ENCODE measurements at regions not wholly inside any gene's neighbourhood (a gene's known extent, or its start where the extent isn't known, plus 50 kb on each side); places are given as distances from the start of the nearest gene placed in this dataset.

DNA sequence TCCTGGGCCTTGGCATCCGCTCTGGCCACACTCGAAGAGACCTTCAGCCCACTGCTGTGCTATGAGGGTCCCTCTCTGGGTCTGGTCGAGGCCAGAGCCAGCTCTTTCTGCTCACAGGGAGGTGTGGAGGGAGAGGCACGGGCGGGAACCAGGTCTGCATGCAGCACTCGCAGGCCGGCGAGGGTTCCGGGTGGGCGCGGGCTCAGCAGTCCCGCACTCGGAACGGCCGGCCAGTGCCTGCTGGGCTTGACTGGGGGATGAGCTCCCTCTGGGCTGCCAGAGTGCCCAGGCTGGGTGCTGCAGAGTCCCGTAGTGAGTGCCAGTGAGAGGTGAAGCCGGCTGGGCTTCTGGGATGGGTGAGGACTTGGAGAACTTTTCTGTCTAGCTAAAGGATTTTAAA, 882.7 kb downstream of the XPNPEP1 start:
- CTCF ChIA-PET: no interaction called here
- intact Hi-C loops (cut with micrococcal nuclease; ENCODE audit: unreplicated experiment): no loop called here

DNA sequence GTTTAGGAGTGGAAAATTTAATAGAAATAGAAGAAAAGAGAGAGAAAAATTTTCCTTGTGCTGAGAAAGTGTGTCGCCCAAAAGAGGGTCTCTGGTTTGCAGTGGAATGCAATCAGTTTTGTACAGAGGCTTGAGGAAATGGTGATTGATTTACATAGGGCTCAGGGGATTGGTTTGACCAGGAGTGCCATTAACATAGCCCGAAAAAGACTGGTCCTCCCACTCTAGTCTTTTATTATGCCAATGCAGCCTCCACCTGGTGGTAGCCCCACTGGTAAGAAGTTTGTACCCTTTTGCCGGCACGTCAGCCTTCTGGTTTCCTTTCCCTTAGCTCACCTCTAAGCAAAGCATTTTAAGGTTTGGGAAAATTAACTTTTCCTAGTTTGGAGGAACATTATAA, 885.3 kb downstream of the XPNPEP1 start:
- H2AFZ ChIP-seq: no peak overlapping the region
- H3K27me3 ChIP-seq (ENCODE audit: insufficient read depth, low read depth): no peaks in the 10 kb centered on the region
- no peak overlapping the region for H3K27ac ChIP-seq
- POLR2A ChIA-PET (ENCODE audit: unreplicated experiment): no interaction called here
- no peaks in the 10 kb centered on the region for H3K36me3 ChIP-seq (ENCODE audit: low read depth)
- H3K4me2 ChIP-seq: no peak overlapping the region
- no peaks in the 10 kb centered on the region for H4K20me1 ChIP-seq (ENCODE audit: insufficient read depth)
- CTCF ChIA-PET: no interaction called here
- H3F3A ChIP-seq (ENCODE audit: insufficient read depth, low read depth): no peaks in the 10 kb centered on the region
- H3K9me3 ChIP-seq (ENCODE audit: insufficient read depth, low read depth): no peaks in the 10 kb centered on the region
- TF ChIP-seq EZH2 (IDR thresholded peaks at IDR 0.05; ENCODE audit: low read depth): no peak
- TF ChIP-seq, protein P1, sequence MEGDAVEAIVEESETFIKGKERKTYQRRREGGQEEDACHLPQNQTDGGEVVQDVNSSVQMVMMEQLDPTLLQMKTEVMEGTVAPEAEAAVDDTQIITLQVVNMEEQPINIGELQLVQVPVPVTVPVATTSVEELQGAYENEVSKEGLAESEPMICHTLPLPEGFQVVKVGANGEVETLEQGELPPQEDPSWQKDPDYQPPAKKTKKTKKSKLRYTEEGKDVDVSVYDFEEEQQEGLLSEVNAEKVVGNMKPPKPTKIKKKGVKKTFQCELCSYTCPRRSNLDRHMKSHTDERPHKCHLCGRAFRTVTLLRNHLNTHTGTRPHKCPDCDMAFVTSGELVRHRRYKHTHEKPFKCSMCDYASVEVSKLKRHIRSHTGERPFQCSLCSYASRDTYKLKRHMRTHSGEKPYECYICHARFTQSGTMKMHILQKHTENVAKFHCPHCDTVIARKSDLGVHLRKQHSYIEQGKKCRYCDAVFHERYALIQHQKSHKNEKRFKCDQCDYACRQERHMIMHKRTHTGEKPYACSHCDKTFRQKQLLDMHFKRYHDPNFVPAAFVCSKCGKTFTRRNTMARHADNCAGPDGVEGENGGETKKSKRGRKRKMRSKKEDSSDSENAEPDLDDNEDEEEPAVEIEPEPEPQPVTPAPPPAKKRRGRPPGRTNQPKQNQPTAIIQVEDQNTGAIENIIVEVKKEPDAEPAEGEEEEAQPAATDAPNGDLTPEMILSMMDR (conservative IDR thresholded peaks at IDR 0.05): no peak
- no peaks in the 10 kb centered on the region for H3K4me1 ChIP-seq (replicated peaks; ENCODE audit: insufficient read depth)
- no peaks in the 10 kb centered on the region for H3K79me2 ChIP-seq (ENCODE audit: low read depth)
- H3K9me2 ChIP-seq (ENCODE audit: insufficient read depth): no peaks in the 10 kb centered on the region
- no peak for DNase-seq
- H3K4me3 ChIP-seq: no peak overlapping the region
- no TSS peak for BruUV-seq (replicated peaks)
- intact Hi-C loops (cut with micrococcal nuclease; ENCODE audit: unreplicated experiment): no loop called here

More for the DNA sequence above, 882.7 kb downstream of the XPNPEP1 start:
- H3K79me2 ChIP-seq (ENCODE audit: low read depth): no peaks in the 10 kb centered on the region
- H3K27me3 ChIP-seq (ENCODE audit: insufficient read depth, low read depth): no peaks in the 10 kb centered on the region
- H3F3A ChIP-seq (ENCODE audit: insufficient read depth, low read depth): no peaks in the 10 kb centered on the region
- H3K4me2 ChIP-seq: no peak overlapping the region
- H3K36me3 ChIP-seq (ENCODE audit: low read depth): no peaks in the 10 kb centered on the region
- no TSS peak for BruUV-seq (replicated peaks)
- POLR2A ChIA-PET (ENCODE audit: unreplicated experiment): no interaction called here
- no peaks in the 10 kb centered on the region for H3K4me1 ChIP-seq (replicated peaks; ENCODE audit: insufficient read depth)
- no peak overlapping the region for H3K27ac ChIP-seq
- H3K9me3 ChIP-seq (ENCODE audit: insufficient read depth, low read depth): no peaks in the 10 kb centered on the region
- no peak for DNase-seq
- H2AFZ ChIP-seq: no peak overlapping the region
- H3K4me3 ChIP-seq: no peak overlapping the region
- no peaks in the 10 kb centered on the region for H3K9me2 ChIP-seq (ENCODE audit: insufficient read depth)
- no peaks in the 10 kb centered on the region for H4K20me1 ChIP-seq (ENCODE audit: insufficient read depth)
- TF ChIP-seq EZH2 (IDR thresholded peaks at IDR 0.05; ENCODE audit: low read depth): no peak

DNA sequence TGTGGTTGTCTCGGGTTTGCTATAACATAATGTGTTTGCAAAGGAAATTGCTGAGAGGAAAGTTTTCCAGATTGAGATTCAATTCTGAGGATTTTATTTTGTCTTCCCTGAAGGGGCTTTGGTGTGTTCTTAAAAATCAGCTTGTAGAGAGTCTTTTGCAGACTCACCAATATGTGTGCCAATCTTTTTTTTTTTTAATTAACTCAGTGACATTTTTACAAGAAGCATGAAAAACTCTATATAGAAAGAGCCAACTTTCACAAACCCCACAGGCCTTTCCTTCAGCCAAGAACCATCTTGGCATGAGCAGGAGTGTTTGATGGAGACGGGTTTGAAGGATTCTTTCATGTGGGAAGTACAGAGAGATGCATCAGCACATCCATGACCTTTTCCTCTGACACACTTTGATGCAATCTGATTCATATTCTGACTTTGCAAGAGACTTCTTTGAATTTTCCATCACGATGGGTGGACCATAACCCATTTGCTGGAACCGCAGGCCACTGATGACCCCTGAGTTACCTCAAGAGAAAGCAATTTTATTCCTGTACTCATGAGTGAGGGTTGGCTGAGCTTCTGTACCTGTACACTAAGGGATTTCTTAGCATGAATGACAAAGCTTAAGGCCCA, 892.6 kb downstream of the XPNPEP1 start:
- H3K9me2 ChIP-seq (ENCODE audit: insufficient read depth): no peaks in the 10 kb centered on the region
- TF ChIP-seq, protein P1 (conservative IDR thresholded peaks at IDR 0.05): no peak
- TF ChIP-seq EZH2 (IDR thresholded peaks at IDR 0.05; ENCODE audit: low read depth): no peak
- no peaks in the 10 kb centered on the region for H3K79me2 ChIP-seq (ENCODE audit: low read depth)
- no peak overlapping the region for H3K27ac ChIP-seq
- no peaks in the 10 kb centered on the region; the same call in 1 of the 2 replicates for H3K27me3 ChIP-seq (ENCODE audit: insufficient read depth, low read depth)
- H3K36me3 ChIP-seq (ENCODE audit: low read depth): no peaks in the 10 kb centered on the region
- no peak overlapping the region for H3K4me3 ChIP-seq
- BruUV-seq (replicated peaks): no TSS peak
- intact Hi-C loops (cut with micrococcal nuclease; ENCODE audit: unreplicated experiment): no loop called here
- DNase-seq: no peak
- H3K4me2 ChIP-seq: no peak overlapping the region
- ChIA-PET POLR2A (ENCODE audit: unreplicated experiment) (no interaction called here), CTCF (no interaction called here)
- no peaks in the 10 kb centered on the region for H3K9me3 ChIP-seq (ENCODE audit: insufficient read depth, low read depth)
- H2AFZ ChIP-seq: no peak overlapping the region
- H4K20me1 ChIP-seq (ENCODE audit: insufficient read depth): no peaks in the 10 kb centered on the region
- H3K4me1 ChIP-seq (replicated peaks; ENCODE audit: insufficient read depth): no peaks in the 10 kb centered on the region
- H3F3A ChIP-seq (ENCODE audit: insufficient read depth, low read depth): no peaks in the 10 kb centered on the region

DNA sequence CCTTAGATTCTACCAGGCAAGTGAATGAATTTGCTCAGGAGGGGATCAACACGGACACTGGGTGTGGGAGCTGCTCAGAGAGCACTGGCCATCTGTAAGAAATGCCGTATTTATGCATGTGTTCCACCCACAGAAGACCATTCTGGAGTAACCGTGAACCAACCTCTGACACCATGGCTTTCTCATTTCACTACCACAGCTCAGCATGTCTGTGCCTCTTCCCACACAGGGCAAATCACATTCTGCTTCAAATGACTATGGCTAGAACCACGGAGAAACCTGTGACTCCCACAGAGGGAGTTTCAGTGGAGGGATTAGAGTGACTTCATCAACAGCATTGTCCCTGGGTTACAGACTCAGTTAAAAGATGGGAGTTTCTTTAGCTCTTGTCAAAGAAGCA, 893.4 kb downstream of the XPNPEP1 start:
- H3K4me3 ChIP-seq: no peak overlapping the region
- TF ChIP-seq EZH2 (IDR thresholded peaks at IDR 0.05; ENCODE audit: low read depth): no peak
- TF ChIP-seq, protein P1 (conservative IDR thresholded peaks at IDR 0.05): no peak
- no peaks in the 10 kb centered on the region for H3K4me1 ChIP-seq (replicated peaks; ENCODE audit: insufficient read depth)
- H3K9me2 ChIP-seq (ENCODE audit: insufficient read depth): no peaks in the 10 kb centered on the region
- no peak overlapping the region for H2AFZ ChIP-seq
- no peak overlapping the region for H3K27ac ChIP-seq
- CTCF ChIA-PET: no interaction called here
- BruUV-seq (replicated peaks): no TSS peak
- POLR2A ChIA-PET (ENCODE audit: unreplicated experiment): no interaction called here
- intact Hi-C loops (cut with micrococcal nuclease; ENCODE audit: unreplicated experiment): no loop called here
- H3K79me2 ChIP-seq (ENCODE audit: low read depth): no peaks in the 10 kb centered on the region
- no peaks in the 10 kb centered on the region; the same call in 1 of the 2 replicates for H3K27me3 ChIP-seq (ENCODE audit: insufficient read depth, low read depth)
- no peaks in the 10 kb centered on the region for H3K9me3 ChIP-seq (ENCODE audit: insufficient read depth, low read depth)
- H3F3A ChIP-seq (ENCODE audit: insufficient read depth, low read depth): no peaks in the 10 kb centered on the region
- no peaks in the 10 kb centered on the region for H3K36me3 ChIP-seq (ENCODE audit: low read depth)
- no peak overlapping the region for H3K4me2 ChIP-seq
- H4K20me1 ChIP-seq (ENCODE audit: insufficient read depth): no peaks in the 10 kb centered on the region
- DNase-seq: no peak

All from PC-9 (cell line).